Testis (tissue), 2 donors: ENCODE measurements at regions not wholly inside any gene's neighbourhood (a gene's known extent, or its start where the extent isn't known, plus 50 kb on each side); places are given as distances from the start of the nearest gene placed in this dataset.

Experiments
- DNase-seq: peaks from one replicate; pipeline ENCODE4 v3.0.0-alpha.2; 2019
- H3K27ac ChIP-seq, 2 donors: fragments of 200-600 bp; sonication (generic); one replicate each; pipeline ENCODE4 v1.5.1; 2019
- H3K27me3 ChIP-seq: fragments of 200-600 bp; sonication (generic); one replicate; pipeline ENCODE4 v1.5.1; 2019
- H3K36me3 ChIP-seq: fragments of 200-600 bp; sonication (generic); one replicate; pipeline ENCODE4 v1.5.1; 2017; ENCODE audit warnings: low read depth; ENCODE audit errors: missing control alignments
- H3K4me1 ChIP-seq: fragments of 200-600 bp; sonication (generic); one replicate; pipeline ENCODE4 v1.5.1; 2019
- H3K4me3 ChIP-seq, 2 donors: fragments of 200-600 bp; sonication (generic); one replicate each; pipeline ENCODE4 v1.5.1; 2017 to 2019
- H3K9me3 ChIP-seq: fragments of 200-600 bp; sonication (generic); one replicate; pipeline ENCODE4 v1.5.1; 2017
- POLR2A ChIP-seq: fragments of 450-650 bp; IDR thresholded peaks from one replicate; pipeline ENCODE4 v1.6.1; 2017; ENCODE audit warnings: antibody characterized with exemption, mild to moderate bottlenecking, moderate library complexity
- WGBS, 2 donors: methylation state at CpG; one replicate each; pipeline ENCODE4 v1.1.5; 2018; 5-methylcytosine and 5-hydroxymethylcytosine counted together
- intact Hi-C: fragments of 100-400 bp; cut with DNase I; formaldehyde crosslinking; loops from one replicate; pipeline ENCODE4 v1.15.1; 2023; ENCODE audit warnings: low total_unique reads
- TF ChIP-seq, protein P1 (sequence below), 3 experiments: fragments of 450-650 bp in 2 of 3; fragments of 200-600 bp in 1 of 3; sonication (generic) in 1 of 3; IDR thresholded peaks; one replicate each; pipeline ENCODE4 v1.5.1; 2016 to 2019; ENCODE audit warnings: antibody characterized with exemption in 3 of 3, mild to moderate bottlenecking in 2 of 3, moderate library complexity in 1 of 3

- Histone ChIP-seq H3K4me3 (no peak overlapping the region), H3K36me3 (no peaks in the 10 kb centered on the region), H3K27me3 (no peaks in the 10 kb centered on the region), H3K27ac (no peak overlapping the region), H3K4me1 (peaks cover 4% of the 10 kb centered on the region), H3K9me3 (no peaks in the 10 kb centered on the region)
- peak; percentile 16 for DNase-seq
- 57 to 59% methylated on average over 3 of the region's 3 CpGs for WGBS, 2 donors
- TF ChIP-seq POLR2A: no peak
- TF ChIP-seq, protein P1, sequence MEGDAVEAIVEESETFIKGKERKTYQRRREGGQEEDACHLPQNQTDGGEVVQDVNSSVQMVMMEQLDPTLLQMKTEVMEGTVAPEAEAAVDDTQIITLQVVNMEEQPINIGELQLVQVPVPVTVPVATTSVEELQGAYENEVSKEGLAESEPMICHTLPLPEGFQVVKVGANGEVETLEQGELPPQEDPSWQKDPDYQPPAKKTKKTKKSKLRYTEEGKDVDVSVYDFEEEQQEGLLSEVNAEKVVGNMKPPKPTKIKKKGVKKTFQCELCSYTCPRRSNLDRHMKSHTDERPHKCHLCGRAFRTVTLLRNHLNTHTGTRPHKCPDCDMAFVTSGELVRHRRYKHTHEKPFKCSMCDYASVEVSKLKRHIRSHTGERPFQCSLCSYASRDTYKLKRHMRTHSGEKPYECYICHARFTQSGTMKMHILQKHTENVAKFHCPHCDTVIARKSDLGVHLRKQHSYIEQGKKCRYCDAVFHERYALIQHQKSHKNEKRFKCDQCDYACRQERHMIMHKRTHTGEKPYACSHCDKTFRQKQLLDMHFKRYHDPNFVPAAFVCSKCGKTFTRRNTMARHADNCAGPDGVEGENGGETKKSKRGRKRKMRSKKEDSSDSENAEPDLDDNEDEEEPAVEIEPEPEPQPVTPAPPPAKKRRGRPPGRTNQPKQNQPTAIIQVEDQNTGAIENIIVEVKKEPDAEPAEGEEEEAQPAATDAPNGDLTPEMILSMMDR (IDR thresholded peaks at IDR 0.05): no peak
- intact Hi-C loops: no loop called here
Observed at GRCh38 chr14:85296456-85297210, 233.3 kb upstream of the FLRT2 start.

- 76 to 80% methylated on average over 1 of the region's 1 CpG for WGBS, 2 donors
- TF ChIP-seq, protein P1 (IDR thresholded peaks at IDR 0.05): no peak
- no peak for TF ChIP-seq POLR2A
- no peak overlapping the region for H3K4me3 ChIP-seq
- H3K4me1 ChIP-seq: peaks cover 4% of the 10 kb centered on the region
- H3K27me3 ChIP-seq: no peaks in the 10 kb centered on the region
- H3K9me3 ChIP-seq: no peaks in the 10 kb centered on the region
- DNase-seq: no peak
- intact Hi-C loops: no loop called here
- no peak overlapping the region for H3K27ac ChIP-seq
- H3K36me3 ChIP-seq: no peaks in the 10 kb centered on the region
Observed at GRCh38 chr14:85300107-85300506, 229.8 kb upstream of the FLRT2 start.

- peaks cover 2% of the 10 kb centered on the region for H3K4me1 ChIP-seq
- 66 to 76% methylated on average over 4 of the region's 4 CpGs for WGBS, 2 donors
- TF ChIP-seq, protein P1 (IDR thresholded peaks at IDR 0.05): no peak
- no peak for TF ChIP-seq POLR2A
- no peak for DNase-seq
- H3K9me3 ChIP-seq: no peaks in the 10 kb centered on the region
- intact Hi-C loops: no loop called here
- no peak overlapping the region for H3K27ac ChIP-seq
- no peaks in the 10 kb centered on the region for H3K27me3 ChIP-seq
- no peaks in the 10 kb centered on the region for H3K36me3 ChIP-seq
- no peak overlapping the region for H3K4me3 ChIP-seq
Observed at GRCh38 chr14:85301506-85301905, 228.4 kb upstream of the FLRT2 start.

DNA sequence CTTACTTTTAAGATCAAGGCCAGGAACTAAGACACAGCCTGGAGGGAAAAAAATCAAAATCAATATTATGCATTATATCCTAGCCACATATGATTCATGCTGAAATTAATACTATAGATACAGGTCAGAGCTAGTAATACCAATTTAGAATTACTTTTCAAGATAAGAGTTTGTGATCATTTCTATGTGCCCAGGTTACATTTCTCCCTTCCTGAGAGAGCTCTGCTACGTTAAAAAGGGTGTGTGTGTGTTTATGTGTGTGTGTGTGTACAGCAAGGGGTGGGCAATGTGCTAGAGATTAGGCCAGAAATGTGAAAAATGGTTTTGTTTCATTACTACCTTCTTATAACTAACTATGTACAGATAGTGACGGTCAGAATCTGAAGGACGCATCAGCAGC lies 223.9 kb upstream of the FLRT2 start:
- WGBS, 2 donors: 83 to 96% methylated on average over 3 of the region's 3 CpGs
- TF ChIP-seq, protein P1 (IDR thresholded peaks at IDR 0.05): no peak
- no peak for TF ChIP-seq POLR2A
- Histone ChIP-seq H3K4me3 (no peak overlapping the region), H3K27ac (no peak overlapping the region), H3K36me3 (no peaks in the 10 kb centered on the region), H3K9me3 (no peaks in the 10 kb centered on the region), H3K4me1 (no peaks in the 10 kb centered on the region), H3K27me3 (no peaks in the 10 kb centered on the region)
- DNase-seq: no peak
- intact Hi-C loops: no loop called here
